ENCODE measurements at regions not wholly inside any gene's neighbourhood (a gene's known extent, or its start where the extent isn't known, plus 50 kb on each side); places are given as distances from the start of the nearest gene placed in this dataset.

- no peak for TF ChIP-seq CTCF (IDR thresholded peaks at IDR 0.05; ENCODE audit: insufficient read depth, low read length)
- TF ChIP-seq, protein P1, sequence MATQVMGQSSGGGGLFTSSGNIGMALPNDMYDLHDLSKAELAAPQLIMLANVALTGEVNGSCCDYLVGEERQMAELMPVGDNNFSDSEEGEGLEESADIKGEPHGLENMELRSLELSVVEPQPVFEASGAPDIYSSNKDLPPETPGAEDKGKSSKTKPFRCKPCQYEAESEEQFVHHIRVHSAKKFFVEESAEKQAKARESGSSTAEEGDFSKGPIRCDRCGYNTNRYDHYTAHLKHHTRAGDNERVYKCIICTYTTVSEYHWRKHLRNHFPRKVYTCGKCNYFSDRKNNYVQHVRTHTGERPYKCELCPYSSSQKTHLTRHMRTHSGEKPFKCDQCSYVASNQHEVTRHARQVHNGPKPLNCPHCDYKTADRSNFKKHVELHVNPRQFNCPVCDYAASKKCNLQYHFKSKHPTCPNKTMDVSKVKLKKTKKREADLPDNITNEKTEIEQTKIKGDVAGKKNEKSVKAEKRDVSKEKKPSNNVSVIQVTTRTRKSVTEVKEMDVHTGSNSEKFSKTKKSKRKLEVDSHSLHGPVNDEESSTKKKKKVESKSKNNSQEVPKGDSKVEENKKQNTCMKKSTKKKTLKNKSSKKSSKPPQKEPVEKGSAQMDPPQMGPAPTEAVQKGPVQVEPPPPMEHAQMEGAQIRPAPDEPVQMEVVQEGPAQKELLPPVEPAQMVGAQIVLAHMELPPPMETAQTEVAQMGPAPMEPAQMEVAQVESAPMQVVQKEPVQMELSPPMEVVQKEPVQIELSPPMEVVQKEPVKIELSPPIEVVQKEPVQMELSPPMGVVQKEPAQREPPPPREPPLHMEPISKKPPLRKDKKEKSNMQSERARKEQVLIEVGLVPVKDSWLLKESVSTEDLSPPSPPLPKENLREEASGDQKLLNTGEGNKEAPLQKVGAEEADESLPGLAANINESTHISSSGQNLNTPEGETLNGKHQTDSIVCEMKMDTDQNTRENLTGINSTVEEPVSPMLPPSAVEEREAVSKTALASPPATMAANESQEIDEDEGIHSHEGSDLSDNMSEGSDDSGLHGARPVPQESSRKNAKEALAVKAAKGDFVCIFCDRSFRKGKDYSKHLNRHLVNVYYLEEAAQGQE (IDR thresholded peaks at IDR 0.05; ENCODE audit: insufficient replicate concordance, low read depth), result no peak
These were observed 214.7 kb upstream of the MIR17HG start for GRCh38 chr13:91132786-91133185.
